ENCODE measurements at regions not wholly inside any gene's neighbourhood (a gene's known extent, or its start where the extent isn't known, plus 50 kb on each side); places are given as distances from the start of the nearest gene placed in this dataset.

DNA sequence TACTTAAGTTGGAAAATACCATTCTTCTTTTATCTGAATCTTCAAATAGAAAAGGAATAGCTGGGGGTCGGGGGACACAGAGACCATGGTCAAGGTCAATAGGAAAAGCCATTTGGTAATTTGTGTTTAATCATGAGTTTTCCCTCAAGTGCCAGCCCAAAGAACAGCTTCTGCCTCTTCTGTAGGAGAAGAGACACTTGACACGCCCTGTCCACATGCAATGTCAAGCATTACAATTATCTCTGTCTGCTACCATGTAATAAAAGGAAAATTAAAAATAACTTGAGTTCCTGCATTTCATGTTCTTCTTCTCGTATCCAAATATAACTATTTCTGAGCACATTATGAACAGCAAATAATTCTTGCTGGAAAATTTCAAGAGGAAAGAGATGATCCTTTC lies 241.7 kb downstream of the IPMK start:
- no peak overlapping the region for H3K27ac ChIP-seq
- no peak for DNase-seq (ENCODE audit: low spot score in 2 of 2)
- no peaks in the 10 kb centered on the region for H3K9me3 ChIP-seq
- H3K4me1 ChIP-seq = no peaks in the 10 kb centered on the region
- no peaks in the 10 kb centered on the region for H3K27me3 ChIP-seq
- intact Hi-C loops (cut with DNase I) = no loop called here
- no peak overlapping the region for H3K4me3 ChIP-seq
- H3K36me3 ChIP-seq = no peaks in the 10 kb centered on the region
- TF ChIP-seq, protein P1, sequence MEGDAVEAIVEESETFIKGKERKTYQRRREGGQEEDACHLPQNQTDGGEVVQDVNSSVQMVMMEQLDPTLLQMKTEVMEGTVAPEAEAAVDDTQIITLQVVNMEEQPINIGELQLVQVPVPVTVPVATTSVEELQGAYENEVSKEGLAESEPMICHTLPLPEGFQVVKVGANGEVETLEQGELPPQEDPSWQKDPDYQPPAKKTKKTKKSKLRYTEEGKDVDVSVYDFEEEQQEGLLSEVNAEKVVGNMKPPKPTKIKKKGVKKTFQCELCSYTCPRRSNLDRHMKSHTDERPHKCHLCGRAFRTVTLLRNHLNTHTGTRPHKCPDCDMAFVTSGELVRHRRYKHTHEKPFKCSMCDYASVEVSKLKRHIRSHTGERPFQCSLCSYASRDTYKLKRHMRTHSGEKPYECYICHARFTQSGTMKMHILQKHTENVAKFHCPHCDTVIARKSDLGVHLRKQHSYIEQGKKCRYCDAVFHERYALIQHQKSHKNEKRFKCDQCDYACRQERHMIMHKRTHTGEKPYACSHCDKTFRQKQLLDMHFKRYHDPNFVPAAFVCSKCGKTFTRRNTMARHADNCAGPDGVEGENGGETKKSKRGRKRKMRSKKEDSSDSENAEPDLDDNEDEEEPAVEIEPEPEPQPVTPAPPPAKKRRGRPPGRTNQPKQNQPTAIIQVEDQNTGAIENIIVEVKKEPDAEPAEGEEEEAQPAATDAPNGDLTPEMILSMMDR (IDR thresholded peaks at IDR 0.05) = no peak

DNA sequence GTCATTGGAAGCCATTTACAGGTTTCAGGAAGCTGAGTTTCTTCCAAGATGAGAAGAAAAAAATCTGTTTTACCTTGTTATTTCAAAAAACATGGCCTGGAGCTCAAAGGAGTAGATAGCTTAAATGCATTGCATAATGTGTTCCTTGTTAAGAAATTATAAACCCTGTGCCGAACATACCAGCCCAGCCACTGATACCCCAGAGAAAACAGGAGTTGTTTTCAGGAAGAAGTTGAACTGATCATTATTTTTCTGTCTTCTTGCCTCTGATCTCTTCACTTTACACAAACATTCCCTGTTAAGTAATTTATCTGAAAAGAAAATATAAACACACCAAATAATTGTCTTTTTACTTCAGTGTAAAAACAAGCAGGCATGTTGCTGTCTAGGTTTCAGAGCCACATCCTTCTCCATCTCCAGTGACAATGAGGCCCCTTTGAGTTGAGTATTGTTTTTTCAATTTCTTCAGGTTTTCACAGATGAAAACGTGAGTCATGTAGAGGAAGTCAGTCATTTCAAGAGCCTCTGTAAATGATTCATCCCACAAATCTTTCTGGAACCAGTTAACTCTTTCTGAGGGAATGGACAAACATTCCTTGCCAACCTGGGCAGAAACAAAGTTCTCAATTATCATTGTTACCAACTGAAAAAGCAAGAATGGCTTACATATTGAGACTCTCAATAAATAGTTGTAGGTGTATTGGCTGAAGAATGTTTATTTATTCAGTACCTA lies 244.2 kb downstream of the IPMK start:
- intact Hi-C loops (cut with DNase I) = no loop called here
- H3K27ac ChIP-seq = no peak overlapping the region
- no peak overlapping the region for H3K4me3 ChIP-seq
- TF ChIP-seq, protein P1 (IDR thresholded peaks at IDR 0.05) = no peak
- no peaks in the 10 kb centered on the region for H3K27me3 ChIP-seq
- H3K4me1 ChIP-seq = no peaks in the 10 kb centered on the region
- DNase-seq (ENCODE audit: low spot score in 2 of 2) = no peak
- H3K36me3 ChIP-seq = no peaks in the 10 kb centered on the region
- H3K9me3 ChIP-seq = no peaks in the 10 kb centered on the region

DNA sequence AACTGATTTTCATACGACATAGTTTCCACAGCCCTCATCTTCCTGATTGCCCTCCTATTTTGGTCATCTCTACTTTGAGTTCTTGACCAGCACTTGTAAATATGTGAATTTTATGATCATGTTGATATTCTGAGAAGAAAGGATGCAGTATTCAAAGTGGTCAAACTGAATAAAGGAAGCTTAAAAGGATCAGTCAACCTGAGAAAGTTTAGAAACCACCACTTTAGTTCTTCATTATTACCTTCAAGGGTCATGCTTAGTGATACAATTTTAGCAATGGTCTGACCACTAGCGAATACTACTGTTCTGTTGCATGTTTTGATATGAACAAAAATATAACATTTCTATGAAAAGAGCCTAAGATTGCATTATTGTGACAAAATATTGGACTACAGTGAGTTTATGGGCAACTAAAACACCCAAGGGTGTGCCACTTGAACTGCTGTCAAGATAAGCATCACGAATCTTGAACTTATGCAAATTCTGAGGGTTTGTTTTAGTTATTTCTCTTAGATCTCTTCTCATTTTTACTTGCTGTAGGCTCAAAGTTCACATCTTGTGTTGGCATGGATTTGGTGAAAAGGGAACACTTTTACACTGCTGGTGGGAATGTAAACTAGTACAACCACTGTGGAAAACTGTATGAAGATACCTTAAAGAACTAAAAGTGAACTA lies 247.7 kb downstream of the IPMK start:
- H3K4me1 ChIP-seq = no peaks in the 10 kb centered on the region
- TF ChIP-seq, protein P1 (IDR thresholded peaks at IDR 0.05) = no peak
- no peaks in the 10 kb centered on the region for H3K27me3 ChIP-seq
- H3K27ac ChIP-seq = no peak overlapping the region
- no peak for DNase-seq (ENCODE audit: low spot score in 2 of 2)
- H3K9me3 ChIP-seq = no peaks in the 10 kb centered on the region
- intact Hi-C loops (cut with DNase I) = no loop called here
- H3K36me3 ChIP-seq = no peaks in the 10 kb centered on the region
- H3K4me3 ChIP-seq = no peak overlapping the region

- no peak for DNase-seq (ENCODE audit: low spot score in 2 of 2)
- H3K27me3 ChIP-seq = no peaks in the 10 kb centered on the region
- TF ChIP-seq, protein P1 (IDR thresholded peaks at IDR 0.05) = no peak
- no peaks in the 10 kb centered on the region for H3K36me3 ChIP-seq
- intact Hi-C loops (cut with DNase I) = no loop called here
- H3K27ac ChIP-seq = no peak overlapping the region
- no peaks in the 10 kb centered on the region for H3K9me3 ChIP-seq
- H3K4me3 ChIP-seq = no peak overlapping the region
- no peaks in the 10 kb centered on the region for H3K4me1 ChIP-seq
Observed at GRCh38 chr10:58017719-58018367, 249.9 kb downstream of the IPMK start.

GRCh38 chr10:58016614-58017013 lies 251.1 kb downstream of the IPMK start:
- no peaks in the 10 kb centered on the region for H3K27me3 ChIP-seq
- H3K36me3 ChIP-seq = no peaks in the 10 kb centered on the region
- H3K4me1 ChIP-seq = no peaks in the 10 kb centered on the region
- intact Hi-C loops (cut with DNase I) = no loop called here
- H3K4me3 ChIP-seq = no peak overlapping the region
- TF ChIP-seq, protein P1 (IDR thresholded peaks at IDR 0.05) = no peak
- H3K9me3 ChIP-seq = no peaks in the 10 kb centered on the region
- no peak for DNase-seq (ENCODE audit: low spot score in 2 of 2)
- H3K27ac ChIP-seq = no peak overlapping the region
